ENCODE measurements at regions not wholly inside any gene's neighbourhood (a gene's known extent, or its start where the extent isn't known, plus 50 kb on each side); places are given as distances from the start of the nearest gene placed in this dataset.

DNA sequence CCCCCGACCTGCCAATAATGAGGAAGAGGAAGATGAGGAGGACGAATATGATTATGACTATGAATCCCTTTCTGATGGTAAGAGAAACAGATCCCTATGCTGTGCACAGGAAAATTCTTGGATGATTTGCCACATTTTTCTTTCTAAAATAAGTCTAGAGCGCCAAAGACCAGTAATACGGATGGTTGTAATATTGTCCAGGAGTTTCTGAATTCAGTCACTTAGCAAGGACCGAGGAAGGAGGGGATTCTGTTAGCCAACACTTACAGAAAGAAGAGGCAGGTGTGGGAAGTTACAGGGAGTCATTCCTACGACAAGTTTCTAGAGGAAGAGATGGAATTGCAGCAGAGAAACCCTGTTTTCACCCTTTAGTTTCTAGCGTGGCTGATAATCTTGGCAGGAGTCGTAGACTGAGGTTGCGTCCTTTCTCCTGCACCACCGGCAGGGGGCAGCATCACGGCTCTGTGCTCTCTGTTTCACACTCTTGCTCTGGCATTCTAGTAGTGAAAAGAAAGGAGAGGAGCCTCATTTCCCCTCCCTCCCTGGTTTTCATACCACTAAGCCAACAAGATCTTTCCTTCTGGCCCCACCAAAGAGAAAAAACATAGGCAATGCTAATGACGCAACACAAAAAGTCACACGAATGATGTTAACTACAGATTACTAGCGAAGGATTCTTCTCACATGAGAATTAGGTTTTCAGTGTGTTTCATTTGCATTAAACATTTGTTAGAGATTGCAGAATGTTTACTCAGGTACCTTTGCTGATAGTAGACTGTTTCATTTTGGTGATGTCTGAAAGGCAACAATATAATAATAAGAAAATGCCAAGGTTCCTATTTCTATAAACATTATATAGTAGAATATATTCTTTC, 82.7 kb downstream of the NOC3L start (continued):
- TF ChIP-seq, protein P1, sequence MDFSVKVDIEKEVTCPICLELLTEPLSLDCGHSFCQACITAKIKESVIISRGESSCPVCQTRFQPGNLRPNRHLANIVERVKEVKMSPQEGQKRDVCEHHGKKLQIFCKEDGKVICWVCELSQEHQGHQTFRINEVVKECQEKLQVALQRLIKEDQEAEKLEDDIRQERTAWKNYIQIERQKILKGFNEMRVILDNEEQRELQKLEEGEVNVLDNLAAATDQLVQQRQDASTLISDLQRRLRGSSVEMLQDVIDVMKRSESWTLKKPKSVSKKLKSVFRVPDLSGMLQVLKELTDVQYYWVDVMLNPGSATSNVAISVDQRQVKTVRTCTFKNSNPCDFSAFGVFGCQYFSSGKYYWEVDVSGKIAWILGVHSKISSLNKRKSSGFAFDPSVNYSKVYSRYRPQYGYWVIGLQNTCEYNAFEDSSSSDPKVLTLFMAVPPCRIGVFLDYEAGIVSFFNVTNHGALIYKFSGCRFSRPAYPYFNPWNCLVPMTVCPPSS (IDR thresholded peaks at IDR 0.05): no peak
- TF ChIP-seq RBM39 (IDR thresholded peaks at IDR 0.05; ENCODE audit: low read depth, low read length, poor library complexity, severe bottlenecking): no peak

- H3K27ac ChIP-seq (ENCODE audit: extremely low read length, insufficient read depth, low read length): no peak overlapping the region
- in situ Hi-C loops (cut with HindIII; ENCODE audit: extremely low pct_ligation_motif_present, low pct_unique_long_range_greater_than_20kb) (no loop called here), intact Hi-C loops (cut with micrococcal nuclease; ENCODE audit: unreplicated experiment) (no loop called here)
- POLR2A ChIA-PET: no interaction called here
- no peak for ATAC-seq
- H3K9me3 ChIP-seq (ENCODE audit: low read length): no peaks in the 10 kb centered on the region
- no peak overlapping the region for H3K4me3 ChIP-seq (replicated peaks in 1 of 3; ENCODE audit: insufficient read depth in 1 of 3, low read depth in 2 of 3, low read length in 3 of 3)
- no peaks in the 10 kb centered on the region for H3K27me3 ChIP-seq (ENCODE audit: control insufficient read depth in 1 of 2, insufficient read depth in 2 of 2, low read length in 2 of 2)
- H3K9ac ChIP-seq (ENCODE audit: insufficient read depth, low read depth, low read length): no peak overlapping the region
- no peak for DNase-seq (ENCODE audit: low spot score)
- H3K4me1 ChIP-seq (ENCODE audit: insufficient read depth, low read length): no peaks in the 10 kb centered on the region
- CTCF ChIA-PET (ENCODE audit: low intra/inter-chr PET ratio, low total read pairs): no interaction called here
- H2AFZ ChIP-seq (ENCODE audit: low read length): no peak overlapping the region
- H3K4me2 ChIP-seq (ENCODE audit: low read depth, low read length): no peak overlapping the region
- WGBS (ENCODE audit: low lambda C conversion rate): 63% methylated on average over 5 of the region's 5 CpGs
- BruUV-seq (replicated peaks): no TSS peak
- H3K79me2 ChIP-seq (ENCODE audit: insufficient read depth, low read length): no peaks in the 10 kb centered on the region
- H4K20me1 ChIP-seq (ENCODE audit: insufficient read depth, low read length): no peaks in the 10 kb centered on the region
- no peak for FAIRE-seq
- H3K36me3 ChIP-seq (replicated peaks in 1 of 2; ENCODE audit: control insufficient read depth in 1 of 2, insufficient read depth in 2 of 2, low read length in 2 of 2): no peaks in the 10 kb centered on the region
- TF ChIP-seq ATF2 (CRISPR knock-in tag; IDR thresholded peaks at IDR 0.05) (no peak), ZNF776 (CRISPR knock-in tag; IDR thresholded peaks at IDR 0.05) (no peak), RNF2 (conservative IDR thresholded peaks at IDR 0.05; ENCODE audit: low read depth) (no peak), REL (CRISPR knock-in tag; conservative IDR thresholded peaks at IDR 0.05) (no peak), DMTF1 (CRISPR knock-in tag; IDR thresholded peaks at IDR 0.05) (no peak), RFXANK (CRISPR knock-in tag; IDR thresholded peaks at IDR 0.05) (no peak), EED (CRISPR knock-in tag; IDR thresholded peaks at IDR 0.05) (no peak), NFIC (IDR thresholded peaks at IDR 0.05; ENCODE audit: low read length) (no peak), TERF1 (CRISPR knock-in tag; IDR thresholded peaks at IDR 0.05) (no peak), CAMTA2 (CRISPR knock-in tag; IDR thresholded peaks at IDR 0.05; ENCODE audit: borderline replicate concordance) (no peak)
- TF ChIP-seq, protein P2, sequence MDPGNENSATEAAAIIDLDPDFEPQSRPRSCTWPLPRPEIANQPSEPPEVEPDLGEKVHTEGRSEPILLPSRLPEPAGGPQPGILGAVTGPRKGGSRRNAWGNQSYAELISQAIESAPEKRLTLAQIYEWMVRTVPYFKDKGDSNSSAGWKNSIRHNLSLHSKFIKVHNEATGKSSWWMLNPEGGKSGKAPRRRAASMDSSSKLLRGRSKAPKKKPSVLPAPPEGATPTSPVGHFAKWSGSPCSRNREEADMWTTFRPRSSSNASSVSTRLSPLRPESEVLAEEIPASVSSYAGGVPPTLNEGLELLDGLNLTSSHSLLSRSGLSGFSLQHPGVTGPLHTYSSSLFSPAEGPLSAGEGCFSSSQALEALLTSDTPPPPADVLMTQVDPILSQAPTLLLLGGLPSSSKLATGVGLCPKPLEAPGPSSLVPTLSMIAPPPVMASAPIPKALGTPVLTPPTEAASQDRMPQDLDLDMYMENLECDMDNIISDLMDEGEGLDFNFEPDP (CRISPR knock-in tag; conservative IDR thresholded peaks at IDR 0.05): no peak
Measured at GRCh38 chr10:94281654-94282053, 81.1 kb downstream of the NOC3L start.
